HEK293 (cell line): ENCODE measurements at regions not wholly inside any gene's neighbourhood (a gene's known extent, or its start where the extent isn't known, plus 50 kb on each side); places are given as distances from the start of the nearest gene placed in this dataset.

Experiments
- CTCF ChIA-PET: fragments of 350-600 bp; formaldehyde crosslinking; extraction: SDS; loops from one replicate; lab custom pipeline; 2021; ENCODE audit warnings: antibody characterized with exemption; lab: Yijun Ruan, JAX
- POLR2A ChIA-PET: fragments of 300-600 bp; formaldehyde crosslinking; extraction: SDS; loops from one replicate; lab custom pipeline; 2020; ENCODE audit warnings: antibody characterized with exemption, inconsistent platforms; lab: Yijun Ruan, JAX
- H3K27ac ChIP-seq: fragments of 200-500 bp; sonication (Bioruptor generic); 2 replicates; pipeline ENCODE4 v1.5.1; 2014; ENCODE audit warnings: low read depth, low read length, control low read depth, inconsistent platforms; ENCODE audit errors: extremely low read depth
- H3K36me3 ChIP-seq, 2 experiments: fragments of 200-500 bp in 1 of 2; sonication (Bioruptor generic) in 1 of 2; 1 replicate in 1 of 2; 2 replicates in 1 of 2; pipeline ENCODE4 v1.5.1; 2014 to 2017; ENCODE audit warnings: inconsistent platforms in 2 of 2, low read length in 2 of 2; ENCODE audit not compliant: control insufficient read depth in 2 of 2, insufficient read depth in 1 of 2
- H3K4me1 ChIP-seq: fragments of 200-500 bp; sonication (Bioruptor generic); 2 replicates; pipeline ENCODE4 v1.5.1; 2014; ENCODE audit warnings: mild to moderate bottlenecking, low read length, inconsistent platforms; ENCODE audit not compliant: control insufficient read depth, insufficient read depth
- H3K4me3 ChIP-seq: 2 replicates; pipeline ENCODE4 v1.5.1; 2011; ENCODE audit warnings: low read depth, mild to moderate bottlenecking, control low read depth, low read length, moderate library complexity
- H3K9me3 ChIP-seq: fragments of 200-500 bp; sonication (Bioruptor generic); 2 replicates; pipeline ENCODE4 v1.5.1; 2014; ENCODE audit warnings: low read depth, low read length, inconsistent platforms; ENCODE audit not compliant: control insufficient read depth, insufficient read depth
- BCL11B ChIP-seq: fragments of 450-650 bp; formaldehyde crosslinking; IDR thresholded peaks from 2 replicates; pipeline ENCODE4 v1.5.1; 2016; ENCODE audit warnings: low read depth, missing biosample characterization, missing genetic modification characterization
- GFI1B ChIP-seq: fragments of 450-650 bp; formaldehyde crosslinking; IDR thresholded peaks from 2 replicates; pipeline ENCODE4 v1.5.1; 2016; ENCODE audit warnings: missing biosample characterization, missing genetic modification characterization
- GLI4 ChIP-seq: fragments of 450-650 bp; formaldehyde crosslinking; IDR thresholded peaks from 2 replicates; pipeline ENCODE4 v1.5.1; 2016; ENCODE audit warnings: missing biosample characterization, missing genetic modification characterization
- KLF1 ChIP-seq: fragments of 450-650 bp; formaldehyde crosslinking; IDR thresholded peaks from 2 replicates; pipeline ENCODE4 v1.5.1; 2016; ENCODE audit warnings: missing biosample characterization, missing genetic modification characterization
- KLF10 ChIP-seq: fragments of 450-650 bp; IDR thresholded peaks from 2 replicates; pipeline ENCODE4 v1.5.1; 2018; ENCODE audit warnings: missing biosample characterization, mild to moderate bottlenecking, missing genetic modification characterization
- PATZ1 ChIP-seq: fragments of 450-650 bp; formaldehyde crosslinking; IDR thresholded peaks from 2 replicates; pipeline ENCODE4 v1.5.1; 2016; ENCODE audit warnings: missing biosample characterization, missing genetic modification characterization
- SALL2 ChIP-seq: fragments of 450-650 bp; formaldehyde crosslinking; IDR thresholded peaks from 2 replicates; pipeline ENCODE4 v1.5.0; 2017; ENCODE audit warnings: missing biosample characterization, mild to moderate bottlenecking, missing genetic modification characterization, borderline replicate concordance
- YY1 ChIP-seq: fragments of 450-650 bp; formaldehyde crosslinking; IDR thresholded peaks from 2 replicates; pipeline ENCODE4 v1.5.1; 2018; ENCODE audit warnings: missing biosample characterization, missing genetic modification characterization
- ZFHX2 ChIP-seq: fragments of 450-650 bp; formaldehyde crosslinking; conservative IDR thresholded peaks from 2 replicates; pipeline ENCODE4 v1.5.1; 2016; ENCODE audit warnings: missing biosample characterization, missing genetic modification characterization
- ZNF155 ChIP-seq: fragments of 450-650 bp; formaldehyde crosslinking; IDR thresholded peaks from 2 replicates; pipeline ENCODE4 v1.5.1; 2016; ENCODE audit warnings: missing biosample characterization, missing genetic modification characterization
- ZNF18 ChIP-seq: fragments of 450-650 bp; formaldehyde crosslinking; IDR thresholded peaks from 2 replicates; pipeline ENCODE4 v1.5.1; 2016; ENCODE audit warnings: missing biosample characterization, missing genetic modification characterization
- ZNF211 ChIP-seq: fragments of 450-650 bp; formaldehyde crosslinking; IDR thresholded peaks from 2 replicates; pipeline ENCODE4 v1.5.1; 2016; ENCODE audit warnings: low read depth, missing biosample characterization, missing genetic modification characterization
- ZNF555 ChIP-seq: fragments of 450-650 bp; formaldehyde crosslinking; conservative IDR thresholded peaks from 2 replicates; pipeline ENCODE4 v1.5.1; 2017; ENCODE audit warnings: missing biosample characterization, mild to moderate bottlenecking, missing genetic modification characterization, inconsistent platforms
- ZNF580 ChIP-seq: fragments of 450-650 bp; formaldehyde crosslinking; IDR thresholded peaks from 2 replicates; pipeline ENCODE4 v1.5.1; 2016; ENCODE audit warnings: missing biosample characterization, missing genetic modification characterization
- ZNF623 ChIP-seq: fragments of 450-650 bp; formaldehyde crosslinking; IDR thresholded peaks from 2 replicates; pipeline ENCODE4 v1.5.1; 2016; ENCODE audit warnings: missing biosample characterization, missing genetic modification characterization
- ZNF639 ChIP-seq: fragments of 450-650 bp; formaldehyde crosslinking; IDR thresholded peaks from 2 replicates; pipeline ENCODE4 v1.5.1; 2016; ENCODE audit warnings: missing biosample characterization, missing genetic modification characterization
- ZNF76 ChIP-seq: fragments of 450-650 bp; formaldehyde crosslinking; IDR thresholded peaks from 2 replicates; pipeline ENCODE4; 2016; ENCODE audit warnings: low read depth, missing biosample characterization, missing genetic modification characterization, borderline replicate concordance
- ZNF768 ChIP-seq: fragments of 450-650 bp; formaldehyde crosslinking; IDR thresholded peaks from 2 replicates; pipeline ENCODE4 v1.5.1; 2018; ENCODE audit warnings: missing biosample characterization, mild to moderate bottlenecking, missing genetic modification characterization
- ZNF843 ChIP-seq: fragments of 450-650 bp; formaldehyde crosslinking; IDR thresholded peaks from 2 replicates; pipeline ENCODE4 v1.5.1; 2016; ENCODE audit warnings: missing biosample characterization, missing genetic modification characterization
- ZXDB ChIP-seq: fragments of 450-650 bp; formaldehyde crosslinking; IDR thresholded peaks from 2 replicates; pipeline ENCODE4 v1.5.1; 2016; ENCODE audit warnings: missing biosample characterization, missing genetic modification characterization
- TF ChIP-seq, protein P1 (sequence below): fragments of 450-650 bp; formaldehyde crosslinking; IDR thresholded peaks from 2 replicates; pipeline ENCODE4 v1.5.1; 2016; ENCODE audit warnings: missing biosample characterization, missing genetic modification characterization
- TF ChIP-seq, protein P2 (sequence below): fragments of 450-650 bp; formaldehyde crosslinking; optimal IDR thresholded peaks from 2 replicates; pipeline ENCODE3; 2016; ENCODE audit warnings: missing biosample characterization, mild to moderate bottlenecking, missing genetic modification characterization
- TF ChIP-seq, protein P3 (sequence below): fragments of 450-650 bp; formaldehyde crosslinking; IDR thresholded peaks from 2 replicates; pipeline ENCODE4 v1.5.1; 2016; ENCODE audit warnings: missing biosample characterization, missing genetic modification characterization, low read depth

- Histone ChIP-seq H3K27ac (no peak overlapping the region), H3K4me1 (no peaks in the 10 kb centered on the region), H3K9me3 (no peaks in the 10 kb centered on the region), H3K4me3 (no peak overlapping the region), H3K36me3 (no peaks in the 10 kb centered on the region)
- CTCF ChIA-PET = no interaction called here
- TF ChIP-seq ZNF76 (tag by site-specific recombination) = no peak
- TF ChIP-seq ZXDB (tag by site-specific recombination) = no peak
- TF ChIP-seq ZNF211 = no peak
- no peak for TF ChIP-seq ZNF639 (tag by site-specific recombination)
- TF ChIP-seq ZNF155 (tag by site-specific recombination) = no peak
- TF ChIP-seq ZNF555 (tag by site-specific recombination) = no peak
- no peak for TF ChIP-seq SALL2 (tag by site-specific recombination)
- TF ChIP-seq, protein P1, sequence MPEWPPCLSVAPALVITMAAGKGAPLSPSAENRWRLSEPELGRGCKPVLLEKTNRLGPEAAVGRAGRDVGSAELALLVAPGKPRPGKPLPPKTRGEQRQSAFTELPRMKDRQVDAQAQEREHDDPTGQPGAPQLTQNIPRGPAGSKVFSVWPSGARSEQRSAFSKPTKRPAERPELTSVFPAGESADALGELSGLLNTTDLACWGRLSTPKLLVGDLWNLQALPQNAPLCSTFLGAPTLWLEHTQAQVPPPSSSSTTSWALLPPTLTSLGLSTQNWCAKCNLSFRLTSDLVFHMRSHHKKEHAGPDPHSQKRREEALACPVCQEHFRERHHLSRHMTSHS (tag by site-specific recombination) = no peak
- TF ChIP-seq BCL11B (tag by site-specific recombination) = no peak
- no peak for TF ChIP-seq GFI1B (tag by site-specific recombination)
- TF ChIP-seq, protein P2, sequence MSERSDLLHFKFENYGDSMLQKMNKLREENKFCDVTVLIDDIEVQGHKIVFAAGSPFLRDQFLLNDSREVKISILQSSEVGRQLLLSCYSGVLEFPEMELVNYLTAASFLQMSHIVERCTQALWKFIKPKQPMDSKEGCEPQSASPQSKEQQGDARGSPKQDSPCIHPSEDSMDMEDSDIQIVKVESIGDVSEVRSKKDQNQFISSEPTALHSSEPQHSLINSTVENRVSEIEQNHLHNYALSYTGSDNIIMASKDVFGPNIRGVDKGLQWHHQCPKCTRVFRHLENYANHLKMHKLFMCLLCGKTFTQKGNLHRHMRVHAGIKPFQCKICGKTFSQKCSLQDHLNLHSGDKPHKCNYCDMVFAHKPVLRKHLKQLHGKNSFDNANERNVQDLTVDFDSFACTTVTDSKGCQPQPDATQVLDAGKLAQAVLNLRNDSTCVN (tag by site-specific recombination) = no peak
- TF ChIP-seq KLF1 = no peak
- no peak for TF ChIP-seq ZNF843 (tag by site-specific recombination)
- no peak for TF ChIP-seq ZNF623 (tag by site-specific recombination)
- TF ChIP-seq GLI4 (tag by site-specific recombination) = no peak
- TF ChIP-seq KLF10 (tag by site-specific recombination) = no peak
- TF ChIP-seq ZNF580 (tag by site-specific recombination) = no peak
- TF ChIP-seq YY1 (tag by site-specific recombination) = no peak
- TF ChIP-seq, protein P3, sequence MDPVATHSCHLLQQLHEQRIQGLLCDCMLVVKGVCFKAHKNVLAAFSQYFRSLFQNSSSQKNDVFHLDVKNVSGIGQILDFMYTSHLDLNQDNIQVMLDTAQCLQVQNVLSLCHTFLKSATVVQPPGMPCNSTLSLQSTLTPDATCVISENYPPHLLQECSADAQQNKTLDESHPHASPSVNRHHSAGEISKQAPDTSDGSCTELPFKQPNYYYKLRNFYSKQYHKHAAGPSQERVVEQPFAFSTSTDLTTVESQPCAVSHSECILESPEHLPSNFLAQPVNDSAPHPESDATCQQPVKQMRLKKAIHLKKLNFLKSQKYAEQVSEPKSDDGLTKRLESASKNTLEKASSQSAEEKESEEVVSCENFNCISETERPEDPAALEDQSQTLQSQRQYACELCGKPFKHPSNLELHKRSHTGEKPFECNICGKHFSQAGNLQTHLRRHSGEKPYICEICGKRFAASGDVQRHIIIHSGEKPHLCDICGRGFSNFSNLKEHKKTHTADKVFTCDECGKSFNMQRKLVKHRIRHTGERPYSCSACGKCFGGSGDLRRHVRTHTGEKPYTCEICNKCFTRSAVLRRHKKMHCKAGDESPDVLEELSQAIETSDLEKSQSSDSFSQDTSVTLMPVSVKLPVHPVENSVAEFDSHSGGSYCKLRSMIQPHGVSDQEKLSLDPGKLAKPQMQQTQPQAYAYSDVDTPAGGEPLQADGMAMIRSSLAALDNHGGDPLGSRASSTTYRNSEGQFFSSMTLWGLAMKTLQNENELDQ (tag by site-specific recombination) = no peak
- POLR2A ChIA-PET = no interaction called here
These were observed 384.7 kb upstream of the LCORL start for GRCh38 chr4:18406264-18406663.

GRCh38 chr4:18405054-18405453, 383.5 kb upstream of the LCORL start:
- CTCF ChIA-PET = no interaction called here
- no peaks in the 10 kb centered on the region for H3K9me3 ChIP-seq
- TF ChIP-seq ZNF768 (tag by site-specific recombination) (no peak), ZFHX2 (tag by site-specific recombination) (no peak), ZNF18 (tag by site-specific recombination) (no peak), PATZ1 (no peak)

More at GRCh38 chr4:18405054-18405453, 383.5 kb upstream of the LCORL start:
- Histone ChIP-seq H3K27ac (no peak overlapping the region), H3K4me1 (no peaks in the 10 kb centered on the region), H3K4me3 (no peak overlapping the region), H3K36me3 (no peaks in the 10 kb centered on the region)
- POLR2A ChIA-PET = no interaction called here
